ENCODE measurements at regions not wholly inside any gene's neighbourhood (a gene's known extent, or its start where the extent isn't known, plus 50 kb on each side); places are given as distances from the start of the nearest gene placed in this dataset.

DNA sequence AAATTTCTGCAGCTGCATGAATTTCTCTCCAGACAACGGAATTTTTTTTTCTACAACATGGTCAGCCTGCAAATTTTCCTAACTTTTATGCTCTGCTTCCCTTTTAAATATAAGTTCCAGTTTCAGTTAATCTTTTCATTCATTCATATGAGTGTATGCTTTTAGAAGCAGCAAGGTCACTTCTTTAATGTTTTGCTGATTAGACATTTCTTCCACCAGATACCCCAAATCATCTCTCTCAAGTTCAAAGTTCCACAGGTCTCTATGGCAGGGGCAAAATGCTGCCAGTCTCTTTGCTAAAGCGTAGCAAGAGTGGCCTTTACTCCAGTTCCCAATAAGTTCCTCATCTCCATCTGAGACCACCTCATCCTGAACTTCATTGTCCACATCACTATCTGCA lies 205.6 kb upstream of the GRM7 start:
- WGBS: 87% methylated on average over 2 of the region's 2 CpGs
- H3K4me1 ChIP-seq: no peaks in the 10 kb centered on the region
- no peaks in the 10 kb centered on the region for H3K36me3 ChIP-seq
- TF ChIP-seq POLR2AphosphoS5 (IDR thresholded peaks at IDR 0.05) (no peak), POLR2A (IDR thresholded peaks at IDR 0.05; ENCODE audit: low read depth) (no peak), EP300 (IDR thresholded peaks at IDR 0.05) (no peak)
- TF ChIP-seq, protein P1, sequence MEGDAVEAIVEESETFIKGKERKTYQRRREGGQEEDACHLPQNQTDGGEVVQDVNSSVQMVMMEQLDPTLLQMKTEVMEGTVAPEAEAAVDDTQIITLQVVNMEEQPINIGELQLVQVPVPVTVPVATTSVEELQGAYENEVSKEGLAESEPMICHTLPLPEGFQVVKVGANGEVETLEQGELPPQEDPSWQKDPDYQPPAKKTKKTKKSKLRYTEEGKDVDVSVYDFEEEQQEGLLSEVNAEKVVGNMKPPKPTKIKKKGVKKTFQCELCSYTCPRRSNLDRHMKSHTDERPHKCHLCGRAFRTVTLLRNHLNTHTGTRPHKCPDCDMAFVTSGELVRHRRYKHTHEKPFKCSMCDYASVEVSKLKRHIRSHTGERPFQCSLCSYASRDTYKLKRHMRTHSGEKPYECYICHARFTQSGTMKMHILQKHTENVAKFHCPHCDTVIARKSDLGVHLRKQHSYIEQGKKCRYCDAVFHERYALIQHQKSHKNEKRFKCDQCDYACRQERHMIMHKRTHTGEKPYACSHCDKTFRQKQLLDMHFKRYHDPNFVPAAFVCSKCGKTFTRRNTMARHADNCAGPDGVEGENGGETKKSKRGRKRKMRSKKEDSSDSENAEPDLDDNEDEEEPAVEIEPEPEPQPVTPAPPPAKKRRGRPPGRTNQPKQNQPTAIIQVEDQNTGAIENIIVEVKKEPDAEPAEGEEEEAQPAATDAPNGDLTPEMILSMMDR (IDR thresholded peaks at IDR 0.05): no peak
- no peak overlapping the region for H3K4me3 ChIP-seq
- H3K9me3 ChIP-seq: peaks cover 0 to 14% (median 6%) of the 10 kb centered on the region in 4 donors
- no peak overlapping the region for H3K27ac ChIP-seq (replicated peaks in 1 of 4)
- intact Hi-C loops (cut with DNase I): no loop called here
- no peak for DNase-seq (ENCODE audit: extremely low spot score)
- H3K27me3 ChIP-seq: no peaks in the 10 kb centered on the region

DNA sequence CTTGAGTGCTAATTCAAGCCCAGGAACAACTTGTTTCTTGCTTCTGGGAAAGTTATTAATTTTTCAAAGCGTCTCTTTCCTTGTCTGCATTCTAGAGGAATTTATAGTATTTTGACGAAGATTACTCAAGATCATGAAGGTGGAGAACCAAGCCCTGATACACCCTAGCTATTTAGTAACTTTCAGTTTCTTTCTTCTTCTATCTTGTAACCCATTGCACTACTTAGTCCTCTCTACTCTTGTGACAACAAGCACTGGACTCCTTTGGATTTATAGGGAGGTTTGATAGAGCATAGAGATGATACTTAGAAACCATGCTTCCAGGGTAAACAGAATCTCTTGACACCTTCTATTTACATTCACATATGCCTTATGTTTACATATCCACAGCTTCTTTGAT lies 203.3 kb upstream of the GRM7 start:
- H3K27me3 ChIP-seq: no peaks in the 10 kb centered on the region
- DNase-seq (ENCODE audit: extremely low spot score): no peak
- TF ChIP-seq, protein P1 (IDR thresholded peaks at IDR 0.05): no peak
- TF ChIP-seq EP300 (IDR thresholded peaks at IDR 0.05): no peak
- no peak for TF ChIP-seq POLR2AphosphoS5 (IDR thresholded peaks at IDR 0.05)
- no peak for TF ChIP-seq POLR2A (IDR thresholded peaks at IDR 0.05; ENCODE audit: low read depth)
- peaks cover 0 to 14% (median 6%) of the 10 kb centered on the region in 4 donors for H3K9me3 ChIP-seq
- WGBS: 83% methylated on average over 2 of the region's 2 CpGs
- H3K36me3 ChIP-seq: no peaks in the 10 kb centered on the region
- no peak overlapping the region for H3K27ac ChIP-seq (replicated peaks in 1 of 4)
- H3K4me1 ChIP-seq: no peaks in the 10 kb centered on the region
- intact Hi-C loops (cut with DNase I): no loop called here
- H3K4me3 ChIP-seq: no peak overlapping the region

DNA sequence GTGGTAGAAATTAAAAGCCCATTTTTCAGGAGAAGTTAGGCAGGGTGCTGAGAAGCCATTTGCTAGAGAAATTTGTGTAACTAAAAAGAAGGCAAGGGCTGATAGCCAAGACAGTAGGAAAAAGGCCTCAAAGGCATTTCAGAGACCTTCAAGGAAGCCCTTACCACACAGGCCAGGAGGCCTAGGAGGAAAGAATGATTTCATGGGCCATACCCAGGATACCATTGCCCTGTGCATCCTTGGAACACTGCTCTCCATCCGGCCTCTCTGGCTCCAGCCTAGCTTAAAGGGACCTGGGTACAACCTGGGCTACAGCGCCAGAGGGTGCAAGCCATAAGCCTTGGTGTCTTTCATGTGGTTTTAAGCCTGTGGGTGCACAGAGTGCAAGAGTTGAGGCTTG lies 193.6 kb upstream of the GRM7 start:
- TF ChIP-seq EP300 (IDR thresholded peaks at IDR 0.05) (no peak), POLR2AphosphoS5 (IDR thresholded peaks at IDR 0.05) (no peak), POLR2A (IDR thresholded peaks at IDR 0.05; ENCODE audit: low read depth) (no peak)
- TF ChIP-seq, protein P1 (IDR thresholded peaks at IDR 0.05): no peak
- Histone ChIP-seq H3K4me3 (no peak overlapping the region), H3K27me3 (no peaks in the 10 kb centered on the region), H3K4me1 (no peaks in the 10 kb centered on the region), H3K9me3 (peaks cover 0 to 5% (median 0%) of the 10 kb centered on the region in 4 donors), H3K36me3 (no peaks in the 10 kb centered on the region), H3K27ac (replicated peaks in 1 of 4) (no peak overlapping the region)
- no peak for DNase-seq (ENCODE audit: extremely low spot score)
- WGBS: 72% methylated on average over 2 of the region's 2 CpGs
- intact Hi-C loops (cut with DNase I): no loop called here

DNA sequence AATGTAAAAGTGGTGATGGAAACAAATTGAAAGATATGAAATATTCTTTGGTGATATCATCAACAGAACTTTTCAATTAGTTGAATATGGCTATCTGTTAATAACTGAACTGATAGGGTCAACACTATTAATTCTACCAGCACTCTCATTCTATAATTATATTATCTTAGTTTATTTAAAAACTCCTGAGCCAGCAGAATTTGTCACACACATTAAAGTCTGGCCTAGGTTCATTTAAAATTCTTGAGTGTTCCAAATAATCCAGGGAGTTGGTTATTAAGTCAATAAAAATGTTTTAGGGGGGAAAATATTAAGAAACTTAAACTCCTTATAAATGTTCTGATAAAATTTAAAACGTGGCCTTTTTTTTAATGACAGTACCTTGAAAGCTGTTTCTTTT lies 189.6 kb upstream of the GRM7 start:
- WGBS: 34% methylated on average over 1 of the region's 1 CpG
- Histone ChIP-seq H3K36me3 (no peaks in the 10 kb centered on the region), H3K27me3 (no peaks in the 10 kb centered on the region), H3K9me3 (peaks cover 0 to 5% (median 0%) of the 10 kb centered on the region in 4 donors), H3K4me1 (no peaks in the 10 kb centered on the region), H3K27ac (replicated peaks in 1 of 4) (no peak overlapping the region), H3K4me3 (no peak overlapping the region)
- TF ChIP-seq, protein P1 (IDR thresholded peaks at IDR 0.05): no peak
- TF ChIP-seq POLR2A (IDR thresholded peaks at IDR 0.05; ENCODE audit: low read depth) (no peak), POLR2AphosphoS5 (IDR thresholded peaks at IDR 0.05) (no peak), EP300 (IDR thresholded peaks at IDR 0.05) (no peak)
- intact Hi-C loops (cut with DNase I): no loop called here
- no peak for DNase-seq (ENCODE audit: extremely low spot score)

DNA sequence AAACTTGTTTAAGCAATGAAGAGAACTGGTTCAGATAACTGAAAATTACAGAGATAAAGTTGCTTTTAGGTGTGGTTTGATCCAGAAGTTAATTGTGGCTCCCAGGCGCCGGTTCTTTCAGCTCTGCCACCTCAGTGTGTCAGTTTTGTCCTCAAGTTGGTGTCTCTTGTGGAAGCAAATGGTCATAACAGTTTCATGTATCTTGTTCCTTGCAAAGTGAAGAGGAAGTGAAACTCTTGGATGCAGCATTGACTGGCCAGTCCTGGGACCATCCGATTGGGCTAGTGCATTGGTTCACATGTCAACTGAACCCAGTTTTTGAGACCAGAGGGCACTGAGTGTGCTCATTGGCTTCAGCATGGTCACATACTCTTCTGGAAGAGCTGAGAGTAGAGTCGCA lies 181.4 kb upstream of the GRM7 start:
- Histone ChIP-seq H3K36me3 (no peaks in the 10 kb centered on the region), H3K9me3 (no peaks in the 10 kb centered on the region), H3K27me3 (no peaks in the 10 kb centered on the region), H3K27ac (replicated peaks in 1 of 4) (no peak overlapping the region), H3K4me1 (no peaks in the 10 kb centered on the region), H3K4me3 (no peak overlapping the region)
- TF ChIP-seq POLR2A (IDR thresholded peaks at IDR 0.05; ENCODE audit: low read depth): no peak
- no peak for TF ChIP-seq POLR2AphosphoS5 (IDR thresholded peaks at IDR 0.05)
- TF ChIP-seq, protein P1 (IDR thresholded peaks at IDR 0.05): no peak
- TF ChIP-seq EP300 (IDR thresholded peaks at IDR 0.05): no peak
- intact Hi-C loops (cut with DNase I): no loop called here
- 94% methylated on average over 4 of the region's 4 CpGs for WGBS
- no peak for DNase-seq (ENCODE audit: extremely low spot score)
